SJCRH30 (cell line): ENCODE measurements at regions not wholly inside any gene's neighbourhood (a gene's known extent, or its start where the extent isn't known, plus 50 kb on each side); places are given as distances from the start of the nearest gene placed in this dataset.
A peak's percentile ranks its signal among the peaks of the same experiment; 100 is the strongest.
"Not testable (repeated sequence)": the region's sequence is repeated elsewhere in the genome, so short reads cannot be mapped to it uniquely, and the experiment has no call there.

ENCODE experiments used
- DNase-seq, 2 experiments: peaks; one replicate each; pipeline ENCODE4 v3.0.0-alpha.2; 2015 to 2020
- H3K27ac ChIP-seq: fragments of 250-450 bp; sonication (Bioruptor Pico); 2 replicates; pipeline ENCODE4 v1.5.1; 2020; ENCODE audit warnings: mild to moderate bottlenecking, moderate library complexity
- H3K27me3 ChIP-seq: fragments of 250-450 bp; sonication (Bioruptor Pico); 2 replicates; pipeline ENCODE4 v1.5.1; 2020; ENCODE audit warnings: mild to moderate bottlenecking, moderate library complexity
- H3K36me3 ChIP-seq: fragments of 250-450 bp; sonication (Bioruptor Pico); 2 replicates; pipeline ENCODE4 v1.5.1; 2020; ENCODE audit warnings: mild to moderate bottlenecking, moderate library complexity
- H3K4me1 ChIP-seq: fragments of 250-450 bp; sonication (Bioruptor Pico); 2 replicates; pipeline ENCODE4 v1.5.1; 2020; ENCODE audit warnings: mild to moderate bottlenecking, moderate library complexity
- H3K4me3 ChIP-seq: fragments of 250-450 bp; sonication (Bioruptor Pico); 2 replicates; pipeline ENCODE4 v1.5.1; 2020; ENCODE audit warnings: mild to moderate bottlenecking, moderate library complexity
- H3K9me3 ChIP-seq: fragments of 250-450 bp; sonication (Bioruptor Pico); replicated peaks from 2 replicates; pipeline ENCODE4 v1.5.1; 2020; ENCODE audit warnings: mild to moderate bottlenecking, moderate library complexity

- no peaks in the 10 kb centered on the region for H3K36me3 ChIP-seq
- H3K4me3 ChIP-seq, result no peak overlapping the region
- H3K4me1 ChIP-seq, result peaks cover 19% of the 10 kb centered on the region
- H3K27ac ChIP-seq, result no peak overlapping the region
- DNase-seq, result no peak
- no peaks in the 10 kb centered on the region; the same call in 1 of the 2 replicates for H3K9me3 ChIP-seq
- no peaks in the 10 kb centered on the region for H3K27me3 ChIP-seq
These were observed 116.7 kb upstream of the F3 start for GRCh38 chr1:94658221-94658620.

DNA sequence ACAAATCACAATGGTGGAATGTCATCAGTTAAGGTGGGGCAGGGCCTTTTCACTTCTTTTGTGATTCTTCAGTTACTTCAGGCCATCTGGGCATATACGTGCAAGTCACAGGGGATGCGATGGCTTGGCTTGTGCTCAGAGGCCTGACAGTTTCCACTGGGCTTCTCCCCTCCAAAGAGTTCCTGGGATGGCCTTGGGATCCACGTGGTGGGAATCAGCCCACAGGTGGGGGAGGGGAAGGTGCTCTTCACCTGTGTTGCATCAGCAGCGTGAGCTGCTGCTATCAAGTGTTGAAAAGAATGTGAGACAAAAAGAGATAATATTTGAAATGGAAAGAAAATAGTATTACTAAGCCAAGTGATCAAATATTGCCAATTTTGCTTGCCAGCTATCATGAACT, 116.2 kb upstream of the F3 start:
- H3K9me3 ChIP-seq, H3K4me3 ChIP-seq, DNase-seq, H3K27me3 ChIP-seq, H3K36me3 ChIP-seq, H3K27ac ChIP-seq: not testable (repeated sequence)
- H3K4me1 ChIP-seq, result peaks cover 19% of the 10 kb centered on the region

GRCh38 chr1:94656967-94657366, 115.4 kb upstream of the F3 start:
- DNase-seq, result no peak
- Histone ChIP-seq H3K27me3 (no peaks in the 10 kb centered on the region), H3K9me3 (no peaks in the 10 kb centered on the region; the same call in 1 of the 2 replicates), H3K36me3 (no peaks in the 10 kb centered on the region), H3K4me1 (peaks cover 19% of the 10 kb centered on the region), H3K27ac (no peak overlapping the region), H3K4me3 (no peak overlapping the region)

DNA sequence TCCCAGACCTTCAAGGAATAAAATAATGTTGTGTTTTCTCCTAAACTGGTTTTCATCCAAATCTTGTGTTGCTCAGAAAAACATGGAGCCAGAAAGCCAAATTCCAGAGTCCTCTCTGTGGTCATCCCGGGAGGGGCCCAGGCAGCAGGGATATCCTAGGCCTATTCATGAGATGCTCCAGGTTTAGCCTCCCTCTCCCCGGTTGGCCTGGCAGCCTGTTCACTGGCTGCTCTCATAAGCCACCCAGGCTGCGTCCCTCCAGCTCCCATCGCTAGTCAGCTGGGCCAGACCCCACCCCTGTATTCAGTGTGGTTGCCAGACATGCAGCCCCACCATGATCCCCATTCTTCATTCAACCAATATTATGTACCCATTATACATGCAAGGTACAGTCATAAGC, 113.4 kb upstream of the F3 start:
- no peak overlapping the region for H3K27ac ChIP-seq
- H3K4me3 ChIP-seq, result no peak overlapping the region
- no peaks in the 10 kb centered on the region; the same call in 1 of the 2 replicates for H3K9me3 ChIP-seq
- H3K27me3 ChIP-seq, result no peaks in the 10 kb centered on the region
- no peaks in the 10 kb centered on the region for H3K36me3 ChIP-seq
- no peak for DNase-seq
- H3K4me1 ChIP-seq, result peaks cover 12% of the 10 kb centered on the region; the same call in 1 of the 2 replicates

DNA sequence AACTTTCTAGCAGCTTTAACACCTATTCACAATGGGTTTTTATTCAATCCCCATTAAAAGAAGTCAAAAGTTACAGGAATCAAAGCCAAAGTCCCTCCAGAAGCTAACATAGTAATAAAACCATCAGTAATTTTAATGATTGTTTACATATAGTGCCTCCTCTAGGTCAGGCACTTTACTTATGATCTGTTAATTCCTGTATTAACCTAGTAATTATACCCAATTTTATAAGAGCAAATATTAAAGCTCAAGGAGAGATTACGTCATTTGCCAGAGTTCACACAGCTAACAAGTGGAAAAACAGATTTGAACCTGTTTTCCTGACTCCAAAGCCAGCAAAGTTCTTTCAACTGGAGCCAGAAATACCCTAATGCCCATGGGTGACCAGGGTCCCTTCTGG, 112.9 kb upstream of the F3 start:
- Histone ChIP-seq H3K36me3 (no peaks in the 10 kb centered on the region), H3K4me3 (no peak overlapping the region), H3K9me3 (no peaks in the 10 kb centered on the region; the same call in 1 of the 2 replicates), H3K4me1 (peaks cover 16% of the 10 kb centered on the region), H3K27ac (no peak overlapping the region), H3K27me3 (no peaks in the 10 kb centered on the region)
- no peak for DNase-seq

DNA sequence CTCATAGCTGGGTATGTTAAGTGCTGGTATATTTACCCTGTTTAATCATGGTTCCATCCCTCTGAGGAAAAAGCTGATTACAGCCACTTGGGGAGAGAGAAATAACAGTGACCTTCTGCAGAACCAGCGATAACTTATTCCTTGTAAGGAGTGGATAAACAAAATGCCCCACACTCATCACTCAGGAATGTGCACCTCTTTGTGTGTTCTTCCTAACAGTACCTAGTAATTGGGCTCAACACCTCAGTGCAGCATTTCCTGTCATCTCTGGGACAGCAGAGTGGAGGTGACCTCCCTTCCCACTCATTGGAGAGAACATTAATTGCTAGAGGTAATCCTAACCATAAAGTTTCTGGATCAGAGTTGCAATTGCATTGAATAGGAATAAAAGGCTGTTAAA, 112.5 kb upstream of the F3 start:
- no peaks in the 10 kb centered on the region for H3K36me3 ChIP-seq
- no peaks in the 10 kb centered on the region; the same call in 1 of the 2 replicates for H3K9me3 ChIP-seq
- DNase-seq, result no peak
- H3K4me1 ChIP-seq, result peaks cover 20% of the 10 kb centered on the region
- no peak overlapping the region for H3K27ac ChIP-seq
- no peaks in the 10 kb centered on the region for H3K27me3 ChIP-seq
- H3K4me3 ChIP-seq, result no peak overlapping the region

GRCh38 chr1:94653454-94653853, 111.9 kb upstream of the F3 start:
- Histone ChIP-seq H3K4me1 (peaks cover 26% of the 10 kb centered on the region), H3K4me3 (no peak overlapping the region), H3K27me3 (no peaks in the 10 kb centered on the region), H3K27ac (no peak overlapping the region), H3K36me3 (no peaks in the 10 kb centered on the region), H3K9me3 (no peaks in the 10 kb centered on the region; the same call in 1 of the 2 replicates)
- DNase-seq, result no peak

GRCh38 chr1:94651076-94651475, 109.5 kb upstream of the F3 start:
- H3K36me3 ChIP-seq, result no peaks in the 10 kb centered on the region
- H3K4me1 ChIP-seq, result peaks cover 40% of the 10 kb centered on the region
- H3K27ac ChIP-seq, result no peak overlapping the region
- no peak overlapping the region for H3K4me3 ChIP-seq
- no peak for DNase-seq
- H3K9me3 ChIP-seq, result no peaks in the 10 kb centered on the region; the same call in 1 of the 2 replicates
- H3K27me3 ChIP-seq, result no peaks in the 10 kb centered on the region

GRCh38 chr1:94650301-94650700, 108.7 kb upstream of the F3 start:
- Histone ChIP-seq H3K9me3 (no peaks in the 10 kb centered on the region; the same call in 1 of the 2 replicates), H3K36me3 (no peaks in the 10 kb centered on the region), H3K4me3 (no peak overlapping the region), H3K27me3 (no peaks in the 10 kb centered on the region), H3K27ac (no peak overlapping the region), H3K4me1 (peaks cover 40% of the 10 kb centered on the region)
- no peak for DNase-seq

DNA sequence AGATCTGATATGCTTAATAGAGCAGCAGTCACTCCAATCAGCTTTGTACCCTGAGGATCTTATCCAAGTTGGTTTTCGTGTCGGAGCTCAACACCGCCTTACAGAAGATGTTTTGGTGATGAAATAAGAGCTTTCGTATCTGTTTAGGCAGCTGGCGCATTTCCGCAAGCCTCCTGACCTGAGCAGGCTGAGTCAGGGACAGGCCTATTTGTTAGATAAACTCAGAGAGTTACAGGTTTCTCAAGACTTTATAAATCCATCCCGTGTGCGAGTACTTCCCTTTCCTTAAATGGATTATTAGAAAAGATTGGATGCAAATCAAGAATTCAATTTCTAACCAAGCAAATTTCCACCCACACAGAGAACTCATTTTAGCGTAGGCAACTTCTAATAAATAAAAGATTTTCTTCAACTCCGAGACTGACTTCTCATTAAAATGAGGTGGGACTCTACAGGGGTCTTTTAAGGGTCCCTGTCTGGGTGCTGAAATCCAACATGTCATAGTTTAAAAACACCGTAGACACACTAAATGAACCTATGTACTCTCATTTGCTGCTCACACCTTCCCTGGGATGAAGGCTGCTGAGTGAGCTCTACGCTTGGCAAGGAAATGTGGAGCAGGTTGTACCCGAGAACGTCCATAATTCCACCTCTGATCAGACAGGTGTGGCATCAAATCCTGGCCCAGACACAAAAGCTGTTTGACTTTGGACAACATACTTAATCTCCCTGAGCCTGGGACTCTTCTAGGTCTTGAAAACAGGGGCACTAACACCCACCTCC, 106.9 kb upstream of the F3 start:
- no peaks in the 10 kb centered on the region for H3K36me3 ChIP-seq
- peak overlapping the region; percentile 48 for H3K27ac ChIP-seq
- H3K4me3 ChIP-seq, result peak overlapping the region; percentile 45

GRCh38 chr1:94646786-94647555, 105.4 kb upstream of the F3 start:
- Histone ChIP-seq H3K9me3 (no peaks in the 10 kb centered on the region), H3K4me3 (no peak overlapping the region), H3K36me3 (no peaks in the 10 kb centered on the region), H3K4me1 (peaks cover 32% of the 10 kb centered on the region), H3K27me3 (no peaks in the 10 kb centered on the region), H3K27ac (no peak overlapping the region)
- DNase-seq, result no peak

More for the DNA sequence above, 106.9 kb upstream of the F3 start:
- H3K27me3 ChIP-seq, result no peaks in the 10 kb centered on the region
- H3K9me3 ChIP-seq, result no peaks in the 10 kb centered on the region
- H3K4me1 ChIP-seq, result peaks cover 32% of the 10 kb centered on the region
- peak; percentile 71 to 81 for DNase-seq

- H3K27me3 ChIP-seq, result no peaks in the 10 kb centered on the region
- no peaks in the 10 kb centered on the region for H3K9me3 ChIP-seq
- H3K4me3 ChIP-seq, result no peak overlapping the region
- H3K36me3 ChIP-seq, result no peaks in the 10 kb centered on the region
- peaks cover 32% of the 10 kb centered on the region for H3K4me1 ChIP-seq
- no peak overlapping the region for H3K27ac ChIP-seq
- DNase-seq, result no peak
These were observed 104.6 kb upstream of the F3 start for GRCh38 chr1:94646141-94646643.

DNA sequence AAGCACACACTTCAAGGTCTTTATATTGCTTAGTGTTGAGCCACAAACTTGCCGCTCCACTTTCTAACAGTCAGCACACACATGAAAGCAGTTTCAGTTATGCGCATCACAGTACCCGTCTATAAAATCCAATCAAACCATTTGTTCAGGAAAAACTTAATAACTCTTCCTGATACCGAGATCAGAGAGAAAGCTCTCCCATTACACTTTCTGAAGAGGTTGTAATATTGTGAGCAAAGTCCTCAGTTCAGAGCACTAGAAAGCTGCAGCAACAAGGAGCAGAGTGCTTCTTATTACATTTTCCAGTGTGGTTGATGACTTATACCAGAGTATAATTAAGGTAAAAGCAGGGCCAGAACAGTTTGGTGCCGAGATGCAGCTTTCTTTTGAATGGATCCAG, 102.8 kb upstream of the F3 start:
- DNase-seq, result no peak
- Histone ChIP-seq H3K27ac (no peak overlapping the region), H3K36me3 (no peaks in the 10 kb centered on the region), H3K9me3 (no peaks in the 10 kb centered on the region), H3K4me3 (no peak overlapping the region), H3K27me3 (no peaks in the 10 kb centered on the region), H3K4me1 (peaks cover 23% of the 10 kb centered on the region)

GRCh38 chr1:94643819-94644218, 102.3 kb upstream of the F3 start:
- no peak overlapping the region for H3K4me3 ChIP-seq
- peaks cover 17% of the 10 kb centered on the region for H3K4me1 ChIP-seq
- no peaks in the 10 kb centered on the region for H3K9me3 ChIP-seq
- no peaks in the 10 kb centered on the region for H3K27me3 ChIP-seq
- DNase-seq, result no peak
- H3K27ac ChIP-seq, result no peak overlapping the region
- H3K36me3 ChIP-seq, result no peaks in the 10 kb centered on the region

- no peak for DNase-seq
- Histone ChIP-seq H3K27me3 (no peaks in the 10 kb centered on the region), H3K27ac (no peak overlapping the region), H3K4me3 (no peak overlapping the region), H3K4me1 (peaks cover 10% of the 10 kb centered on the region), H3K9me3 (no peaks in the 10 kb centered on the region), H3K36me3 (no peaks in the 10 kb centered on the region)
These were observed 101.2 kb upstream of the F3 start for GRCh38 chr1:94642617-94643321.
